Dermis blood vessel endothelial cell (primary cell): ENCODE measurements at regions not wholly inside any gene's neighbourhood (a gene's known extent, or its start where the extent isn't known, plus 50 kb on each side); places are given as distances from the start of the nearest gene placed in this dataset.

Experiments
- DNase-seq: peaks from one replicate; pipeline ENCODE4 v3.0.0; 2010

- DNase-seq = no peak
Observed at GRCh38 chr6:141290941-141291721, 841.6 kb upstream of the GJE1 start.

GRCh38 chr6:141288947-141289346 lies 843.8 kb upstream of the GJE1 start:
- no peak for DNase-seq

- DNase-seq = no peak
Observed at GRCh38 chr6:141282263-141282662, 850.5 kb upstream of the GJE1 start.

GRCh38 chr6:141269684-141270083 lies 863.0 kb upstream of the GJE1 start:
- no peak for DNase-seq

GRCh38 chr6:141267420-141267819 lies 865.3 kb upstream of the GJE1 start:
- no peak for DNase-seq

- peak; percentile 1 for DNase-seq
Observed at GRCh38 chr6:141265756-141266623, 866.7 kb upstream of the GJE1 start.

GRCh38 chr6:141264101-141264500 lies 868.6 kb upstream of the GJE1 start:
- DNase-seq = no peak

- no peak for DNase-seq
Observed at GRCh38 chr6:141261672-141262060, 871.1 kb upstream of the GJE1 start.

GRCh38 chr6:141261016-141261671 lies 871.6 kb upstream of the GJE1 start:
- DNase-seq = no peak

GRCh38 chr6:141260627-141261015 lies 872.1 kb upstream of the GJE1 start:
- no peak for DNase-seq

- DNase-seq = no peak
Observed at GRCh38 chr6:141259807-141260206, 872.9 kb upstream of the GJE1 start.

- no peak for DNase-seq
Observed at GRCh38 chr6:141259091-141259490, 873.6 kb upstream of the GJE1 start.

GRCh38 chr6:141258516-141258915 lies 874.2 kb upstream of the GJE1 start:
- DNase-seq = no peak

GRCh38 chr6:141254336-141254735 lies 878.4 kb upstream of the GJE1 start:
- DNase-seq = no peak

- peak; percentile 1 for DNase-seq
Observed at GRCh38 chr6:141252828-141253608, 879.7 kb upstream of the GJE1 start.

- DNase-seq = no peak
Observed at GRCh38 chr6:141251286-141251685, 881.4 kb upstream of the GJE1 start.

GRCh38 chr6:141248021-141248799 lies 884.5 kb upstream of the GJE1 start:
- DNase-seq = no peak

- no peak for DNase-seq
Observed at GRCh38 chr6:141244366-141244765, 888.4 kb upstream of the GJE1 start.

GRCh38 chr6:141242957-141243356 lies 889.8 kb upstream of the GJE1 start:
- DNase-seq = no peak

- no peak for DNase-seq
Observed at GRCh38 chr6:141229296-141229695, 903.4 kb upstream of the GJE1 start.

GRCh38 chr6:141218583-141218982 lies 914.1 kb upstream of the GJE1 start:
- DNase-seq = no peak

GRCh38 chr6:141216726-141217125 lies 916.0 kb upstream of the GJE1 start:
- DNase-seq = no peak
